SHP77 treated with DMSO at 0.1 percent for 48 hours (cell line): ENCODE measurements at regions not wholly inside any gene's neighbourhood (a gene's known extent, or its start where the extent isn't known, plus 50 kb on each side); places are given as distances from the start of the nearest gene placed in this dataset.

ENCODE experiments used
- DNase-seq: peaks from one replicate; lab custom pipeline; 2025; lab: John Stamatoyannopoulos, UW

DNA sequence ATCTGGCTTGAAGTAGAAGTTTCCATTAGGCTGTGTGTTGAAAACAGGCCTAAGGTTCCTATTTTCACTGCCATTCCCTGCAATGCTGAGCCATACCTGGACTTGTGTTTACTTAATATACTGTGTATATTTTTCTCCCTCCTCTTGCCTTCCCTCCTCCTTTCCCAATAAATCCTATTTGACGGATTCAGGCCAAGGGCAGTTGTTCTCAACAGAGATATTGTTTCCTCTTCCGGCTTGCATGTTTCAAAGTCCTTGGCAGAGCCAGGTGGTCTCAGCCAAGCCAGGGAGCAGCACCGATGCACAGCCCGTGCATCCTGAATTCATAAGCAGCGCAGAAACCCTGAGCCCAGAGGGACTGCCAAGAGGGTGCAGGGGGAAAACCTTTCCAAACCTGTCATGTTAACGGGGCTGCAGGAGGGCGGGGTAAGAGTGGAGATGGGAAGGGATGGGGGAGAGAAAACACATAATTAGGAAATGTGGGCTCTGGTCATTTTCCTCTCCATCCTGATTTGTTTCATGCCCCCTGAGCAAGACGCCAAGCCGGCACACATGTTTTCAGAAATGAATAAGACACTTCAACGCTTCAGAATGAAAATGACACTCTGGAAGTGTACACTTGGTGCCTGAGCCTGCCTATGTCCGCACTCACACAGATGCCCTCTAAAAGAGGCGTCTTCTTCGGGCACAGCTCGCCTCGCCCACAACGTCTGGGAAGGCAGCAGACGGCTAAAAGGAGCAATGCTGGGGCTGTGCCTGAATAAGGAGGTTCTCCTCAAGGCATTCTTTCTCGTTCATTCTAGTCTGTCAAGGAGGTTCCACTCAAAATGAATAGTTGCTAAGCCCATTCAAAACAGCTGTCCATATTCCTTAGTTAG, 149.3 kb upstream of the UBL3 start:
- no peak for DNase-seq

DNA sequence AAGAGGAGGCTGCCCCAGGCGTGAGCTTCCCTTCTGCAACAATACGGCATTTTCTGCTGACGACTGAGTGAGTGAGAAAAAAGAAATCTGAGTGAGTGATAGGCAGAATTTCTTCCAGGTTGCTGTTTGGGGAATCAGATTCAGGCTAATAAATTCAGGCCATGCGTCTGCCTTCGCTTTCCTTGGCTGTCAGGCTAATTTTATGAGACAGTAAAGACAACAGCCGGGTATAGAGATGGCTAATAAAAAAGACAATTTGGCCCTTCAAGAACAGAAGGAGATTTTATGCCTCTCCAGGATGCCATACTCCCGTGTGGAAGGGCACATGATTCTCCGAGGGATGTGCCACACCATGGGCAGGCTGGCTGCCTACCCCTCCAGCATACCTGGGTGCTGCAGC, 145.9 kb upstream of the UBL3 start:
- DNase-seq: no peak

DNA sequence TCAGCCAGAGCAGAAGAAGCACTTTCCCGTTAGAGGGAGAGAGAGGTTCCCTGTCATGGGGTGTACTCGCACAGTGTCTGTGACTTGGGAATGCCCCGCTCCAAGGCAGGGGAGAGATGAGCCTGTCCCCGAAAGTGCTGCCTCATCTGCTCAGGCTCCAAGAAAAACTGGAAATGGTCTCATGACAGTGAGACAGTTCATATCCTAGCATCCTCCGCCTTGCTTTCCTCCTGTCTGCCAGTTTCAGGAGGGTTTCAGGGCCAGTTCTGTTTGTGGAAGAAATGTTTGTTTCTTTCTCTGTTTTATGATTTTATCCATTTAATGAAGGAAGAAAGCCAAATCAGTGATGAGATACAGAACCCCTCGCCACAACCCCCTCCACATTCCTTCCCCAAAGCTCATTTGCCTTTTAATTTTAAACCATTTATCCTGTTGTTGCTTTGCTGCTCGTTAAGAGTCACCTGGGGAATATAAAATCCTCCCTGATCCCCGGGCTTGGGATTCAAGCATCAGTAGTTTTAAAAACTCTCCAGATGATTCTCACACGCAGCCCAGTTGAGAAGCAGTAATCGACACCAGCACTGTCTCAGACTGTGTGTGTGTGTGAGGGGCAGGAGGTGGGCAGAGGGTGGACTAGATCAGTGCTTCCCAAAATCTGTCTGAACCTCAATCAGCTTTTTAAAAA, 144.6 kb upstream of the UBL3 start:
- no peak for DNase-seq

DNA sequence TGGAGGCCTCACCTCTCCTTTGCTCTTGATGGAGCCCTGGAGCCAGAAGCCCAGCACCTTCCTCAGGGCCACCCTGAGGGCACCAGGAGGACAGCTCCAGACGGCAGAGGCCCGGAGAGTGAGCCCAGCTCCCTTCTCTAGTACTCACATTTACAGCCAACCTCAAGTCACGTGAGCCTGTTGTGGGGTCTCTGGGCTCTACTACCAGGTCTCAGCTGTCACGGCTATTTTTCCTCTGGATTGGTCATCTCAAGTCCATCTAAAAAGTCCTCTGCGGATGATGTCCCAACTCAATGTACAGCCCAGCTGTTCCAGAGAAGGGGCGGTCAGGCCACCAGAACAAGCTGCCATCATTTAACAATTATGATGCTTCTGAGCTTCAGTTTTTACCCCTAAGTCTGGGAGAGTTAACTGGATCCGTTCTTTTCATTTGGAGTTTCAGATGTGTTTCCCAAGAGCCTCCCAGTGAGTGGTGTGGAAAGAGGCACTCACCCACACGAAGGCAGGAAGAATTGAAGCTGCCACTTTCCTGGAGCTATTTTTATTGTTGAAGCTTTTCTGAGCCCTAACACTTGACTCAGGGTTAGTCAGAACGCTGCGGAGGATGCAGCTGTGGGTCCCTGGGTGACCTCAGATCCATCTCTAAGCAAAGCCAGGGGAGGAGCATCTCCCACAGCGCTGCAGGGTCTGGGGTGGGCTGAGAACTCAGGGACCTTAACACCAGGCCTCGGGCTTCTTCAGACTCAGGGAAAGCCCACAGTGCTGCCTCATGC, 143.5 kb upstream of the UBL3 start:
- DNase-seq: no peak

DNA sequence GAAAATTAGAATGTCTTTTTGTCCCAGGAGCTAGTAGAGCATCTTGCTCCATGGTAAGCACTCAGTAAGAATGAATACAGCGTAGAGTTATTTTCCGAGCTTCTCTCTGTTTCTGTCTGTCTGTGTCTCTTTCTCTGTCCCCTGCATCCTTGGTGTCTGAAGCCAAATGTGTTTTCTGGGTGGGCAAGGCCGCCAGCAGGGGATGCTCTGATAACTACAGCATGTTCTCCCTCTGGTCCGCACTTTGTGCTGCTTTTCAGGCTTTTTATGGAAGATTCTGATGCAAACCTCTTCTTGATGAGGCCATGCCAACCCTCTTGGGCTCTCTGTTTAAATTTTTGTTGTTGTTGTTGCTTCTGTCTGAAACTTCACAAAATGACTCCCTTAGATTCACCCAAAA, 142.8 kb upstream of the UBL3 start:
- no peak for DNase-seq

DNA sequence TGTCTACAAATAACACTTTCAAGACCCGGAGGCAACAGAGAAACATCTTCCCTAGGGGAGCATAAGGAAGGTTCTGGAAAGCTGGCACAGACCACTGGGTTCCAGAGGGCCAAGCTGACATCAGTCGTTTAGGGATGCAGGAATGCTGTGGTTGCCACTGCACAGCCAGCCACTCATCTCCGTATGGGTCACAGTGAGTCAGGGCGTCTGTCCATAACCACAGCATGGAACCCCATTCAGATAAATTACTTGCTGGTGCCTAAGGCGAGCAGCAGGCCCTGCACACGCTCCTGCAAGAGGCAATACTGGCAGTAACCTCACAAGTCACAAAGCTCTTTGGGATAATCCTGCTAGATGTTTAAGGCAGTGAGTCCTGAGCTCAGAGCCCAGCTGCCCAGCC, 140.9 kb upstream of the UBL3 start:
- DNase-seq: no peak

DNA sequence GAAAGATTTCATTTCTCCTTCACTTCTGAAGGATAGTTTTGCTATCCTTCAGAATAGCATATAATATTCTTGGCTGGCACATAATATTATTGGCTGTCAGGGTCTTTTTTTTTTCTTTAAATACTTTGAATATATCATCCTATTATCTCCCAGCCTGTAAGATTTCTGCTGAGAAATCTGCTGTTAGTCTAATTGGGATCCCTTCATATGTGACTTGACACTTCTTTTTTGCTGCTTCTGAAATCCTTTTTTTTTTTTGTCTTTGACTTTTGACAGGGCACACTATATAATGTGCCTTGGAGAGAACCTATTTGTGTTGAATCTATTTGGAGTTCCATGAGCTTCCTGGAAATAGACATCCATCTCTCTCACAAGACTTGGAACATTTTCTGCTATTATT, 136.9 kb upstream of the UBL3 start:
- no peak for DNase-seq

DNA sequence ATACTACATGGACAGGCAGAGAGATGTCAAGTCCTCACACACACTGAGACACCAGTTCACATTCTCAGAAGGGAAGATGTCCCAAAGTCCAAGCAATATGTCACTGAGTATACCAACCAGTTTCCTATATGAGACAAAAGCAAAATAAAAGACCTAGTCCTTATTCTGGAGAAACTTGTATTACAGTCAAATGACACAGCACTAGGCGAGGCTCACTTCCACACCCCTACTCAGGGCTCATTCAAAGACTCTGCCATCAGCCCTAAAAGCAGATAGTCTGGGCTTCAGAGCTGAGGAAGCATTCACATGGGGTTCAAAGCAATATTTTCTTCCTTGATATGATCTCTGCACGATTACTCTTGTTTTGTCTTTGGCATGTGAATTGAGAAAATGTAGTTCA, 129.9 kb upstream of the UBL3 start:
- no peak for DNase-seq

DNA sequence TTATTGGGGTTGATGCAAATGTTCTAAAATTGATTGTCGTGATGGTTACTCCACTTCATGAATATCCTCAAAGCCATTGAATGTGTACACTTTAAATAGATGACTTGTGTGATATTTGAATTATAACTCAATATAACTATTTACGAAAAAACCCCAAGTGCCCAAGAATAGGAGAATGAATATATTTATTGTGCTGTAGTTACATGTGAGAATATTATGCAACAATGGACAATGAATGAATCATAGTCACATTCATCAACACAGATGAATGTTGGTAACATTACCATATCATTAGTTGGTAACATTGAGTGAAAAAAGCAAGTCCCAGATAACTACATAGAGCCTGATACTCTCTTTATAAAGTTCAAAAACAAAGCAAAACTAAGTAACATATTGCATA, 127.8 kb upstream of the UBL3 start:
- no peak for DNase-seq

DNA sequence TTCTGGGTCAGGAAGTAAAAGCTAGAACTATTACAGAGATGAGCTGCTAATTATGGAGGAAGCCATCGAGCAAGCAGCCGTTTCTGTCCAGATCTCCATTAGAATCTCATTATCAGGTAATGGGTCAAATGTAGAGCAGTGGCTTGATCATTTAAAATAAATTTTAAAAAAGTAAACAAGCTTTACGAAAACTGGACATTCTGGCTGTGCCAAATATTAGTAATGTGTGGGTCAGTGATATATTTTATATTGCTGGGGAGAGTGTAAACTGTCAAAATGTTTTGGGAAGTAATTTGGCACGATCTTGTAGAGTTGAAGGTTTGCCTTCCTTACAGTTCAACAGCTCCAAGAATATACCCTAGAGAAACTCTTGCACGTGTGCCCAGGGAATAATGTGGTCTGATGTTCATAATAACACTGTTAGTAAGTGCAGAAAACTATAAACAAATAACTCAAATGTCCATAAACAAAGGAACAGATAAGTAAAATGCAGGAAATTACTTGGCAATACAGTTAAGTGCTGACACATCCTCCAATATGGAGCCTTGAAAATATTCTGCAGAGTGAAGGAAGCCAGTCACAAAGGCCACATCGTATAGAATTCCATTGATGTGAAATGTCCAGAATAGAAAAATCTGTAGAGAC, 127.2 kb upstream of the UBL3 start:
- no peak for DNase-seq

DNA sequence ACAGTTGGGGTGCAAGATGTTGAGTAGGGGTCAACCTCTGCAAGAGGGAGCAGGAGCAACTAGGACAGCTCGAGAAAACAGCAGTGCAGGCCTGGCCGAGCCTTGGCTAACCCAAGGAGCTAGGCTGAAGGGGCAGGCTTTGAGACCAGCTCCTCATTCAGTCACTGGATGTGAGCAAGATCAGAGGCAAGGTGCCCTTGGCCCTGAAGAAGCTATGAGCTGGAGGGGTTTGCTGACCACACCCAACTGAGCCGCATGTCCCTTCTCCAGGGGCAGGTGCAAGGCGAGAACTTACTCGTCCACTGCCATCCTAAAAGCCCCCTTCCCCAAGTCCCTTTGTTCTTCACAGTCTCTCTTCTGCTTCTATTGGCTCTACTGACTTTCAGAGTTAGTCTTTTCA, 126.1 kb upstream of the UBL3 start:
- no peak for DNase-seq

DNA sequence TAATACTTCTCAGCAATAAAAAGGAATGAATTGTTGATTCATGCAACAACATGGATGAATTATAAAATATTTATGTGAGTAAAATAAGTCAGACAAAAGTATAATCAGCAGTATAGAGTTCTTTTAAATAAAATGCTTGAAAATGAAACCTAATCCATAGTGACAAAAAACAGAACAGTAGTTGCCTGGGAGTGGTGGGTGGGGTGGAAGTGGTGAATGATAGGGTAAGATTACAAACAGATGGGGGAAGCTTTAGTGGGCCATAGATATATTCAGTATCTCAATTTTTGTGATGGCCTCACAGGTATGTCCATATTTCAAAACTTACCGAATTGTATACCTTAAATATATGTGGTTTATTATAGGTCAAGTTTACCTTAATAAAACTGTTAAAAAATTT, 124.9 kb upstream of the UBL3 start:
- DNase-seq: no peak

DNA sequence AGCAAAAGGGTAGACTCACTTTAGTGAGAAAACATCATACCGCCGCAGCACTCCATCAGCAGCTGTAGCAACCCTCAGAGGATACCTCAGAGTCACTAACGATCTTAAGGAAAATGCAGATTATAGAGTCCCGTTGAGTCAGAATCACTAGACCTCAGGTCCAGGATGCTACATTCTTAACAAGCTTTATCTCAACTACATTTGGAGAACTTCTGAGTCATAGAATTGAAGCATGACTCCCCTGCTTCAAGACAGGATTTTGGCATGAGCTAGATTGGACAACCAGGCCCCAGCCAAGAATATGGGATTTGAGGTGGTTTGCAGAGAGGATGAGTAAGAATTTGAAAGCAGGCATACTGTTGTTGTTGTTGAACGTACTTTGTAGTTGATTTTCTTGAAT, 118.9 kb upstream of the UBL3 start:
- no peak for DNase-seq

DNA sequence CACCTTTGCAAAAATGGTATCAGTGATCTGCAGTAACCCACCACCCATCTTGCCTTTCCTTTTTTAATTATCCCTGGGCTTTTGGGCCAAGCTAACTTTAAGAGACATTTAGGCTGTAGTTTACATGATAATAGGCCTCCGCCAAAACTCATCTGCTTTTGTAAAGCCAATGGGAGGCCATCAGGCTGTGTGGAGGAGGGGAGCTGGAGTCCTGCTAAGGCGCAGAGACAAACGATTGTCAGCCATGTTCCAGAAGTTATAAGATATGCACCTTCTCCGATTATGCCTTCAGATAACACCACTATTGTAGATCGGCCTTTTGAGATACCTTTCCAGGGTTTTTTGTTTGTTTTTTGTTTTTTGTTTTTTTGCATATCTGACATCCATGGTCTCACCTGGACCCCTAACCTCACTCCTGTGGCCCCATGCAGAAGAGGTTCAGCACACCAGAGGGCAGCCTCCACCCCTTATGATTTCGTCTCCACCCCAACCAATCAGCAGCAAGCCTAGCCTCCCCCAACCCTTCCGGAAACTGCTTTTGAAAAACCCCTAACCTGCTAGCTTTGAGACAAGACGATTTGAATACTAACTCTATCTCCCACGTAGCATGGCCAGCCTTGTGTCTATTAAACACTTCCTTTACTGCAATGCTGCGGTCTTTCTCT, 113.9 kb upstream of the UBL3 start:
- DNase-seq: no peak

DNA sequence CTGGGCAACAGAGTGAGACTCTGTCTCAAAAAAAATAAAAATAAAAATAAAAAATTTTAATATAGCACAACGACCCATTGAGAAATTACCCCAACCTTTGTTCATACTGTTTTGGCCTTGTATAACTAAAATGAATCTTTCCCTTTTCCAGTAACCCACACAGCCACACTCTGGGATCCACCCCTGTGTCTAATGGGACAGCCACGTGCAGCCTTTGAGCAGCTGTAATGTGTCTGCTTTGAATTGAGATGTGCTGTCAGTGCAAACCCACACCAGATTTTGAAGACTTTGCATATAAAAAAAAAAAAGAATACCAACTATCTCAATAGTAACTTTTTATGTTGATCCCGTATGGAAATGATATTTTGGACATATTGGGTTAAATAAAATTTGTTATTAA, 112.7 kb upstream of the UBL3 start:
- DNase-seq: no peak

DNA sequence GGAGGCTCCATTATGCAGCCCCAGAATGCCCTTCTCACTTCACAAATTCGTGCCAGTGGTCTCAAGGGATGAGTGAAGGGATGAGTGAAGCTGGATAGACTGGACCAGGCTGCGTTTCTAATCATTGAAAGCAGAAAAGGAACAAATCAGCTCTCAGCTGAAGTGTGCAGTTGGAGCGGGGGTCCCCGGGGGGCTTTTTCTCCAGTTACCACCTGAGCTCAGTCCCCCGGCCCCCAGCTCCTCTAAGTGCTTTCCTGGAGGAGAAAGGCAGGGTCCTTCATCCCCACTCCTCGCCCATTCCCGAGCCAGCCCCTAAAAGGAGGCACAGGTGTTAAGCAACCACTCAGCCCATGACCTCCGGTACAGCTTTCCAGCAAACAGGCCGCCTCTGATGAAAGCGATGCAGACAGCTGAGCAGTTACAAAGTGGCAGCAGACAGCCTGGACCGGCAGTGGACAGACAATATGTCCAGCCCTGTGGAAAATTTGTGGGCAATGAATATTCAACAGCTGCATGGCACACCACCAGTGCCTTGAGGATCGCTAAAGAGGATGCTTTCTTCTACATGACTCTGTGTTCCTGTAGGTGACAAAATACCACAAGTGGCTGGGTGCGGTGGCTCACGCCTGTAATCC, 110.7 kb upstream of the UBL3 start:
- no peak for DNase-seq

DNA sequence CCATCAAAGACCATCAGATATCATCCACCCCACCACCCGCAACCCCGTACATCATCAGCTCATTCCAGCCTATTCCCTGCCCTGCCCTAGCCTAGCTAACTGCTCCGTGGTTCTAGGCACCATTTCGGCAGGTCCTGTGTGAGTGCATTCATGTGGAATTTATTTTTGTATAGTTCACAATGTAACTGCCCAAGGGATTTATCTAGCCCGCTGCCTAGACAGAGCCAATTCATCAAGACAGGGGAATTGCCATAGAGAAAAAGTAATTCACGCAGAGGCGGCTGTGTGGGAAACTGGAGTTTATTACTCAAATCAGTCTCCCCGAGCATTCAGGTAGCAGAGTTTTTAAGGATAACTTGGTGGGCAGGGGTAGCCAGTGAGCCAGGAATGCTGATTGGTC, 109.2 kb upstream of the UBL3 start:
- DNase-seq: no peak

DNA sequence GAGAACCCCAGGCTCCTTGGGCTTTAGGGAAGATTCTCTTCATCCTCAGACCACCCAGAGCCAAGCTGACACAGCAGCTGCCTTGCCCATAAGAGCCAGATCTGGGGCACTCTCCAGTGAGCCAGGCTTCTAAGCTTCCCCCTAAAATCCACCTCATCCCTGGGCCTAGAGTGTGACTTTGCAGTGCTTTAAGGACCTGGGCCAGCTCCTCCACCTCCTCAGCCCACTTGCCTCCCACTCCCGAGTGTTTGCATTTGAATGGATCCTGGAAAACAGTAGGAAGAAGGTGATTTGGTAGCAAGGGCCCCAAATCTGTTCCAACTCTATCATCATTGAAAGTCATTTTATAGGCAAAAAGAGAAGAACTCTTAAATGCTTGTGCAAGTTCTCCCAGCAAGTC, 108.7 kb upstream of the UBL3 start:
- no peak for DNase-seq

DNA sequence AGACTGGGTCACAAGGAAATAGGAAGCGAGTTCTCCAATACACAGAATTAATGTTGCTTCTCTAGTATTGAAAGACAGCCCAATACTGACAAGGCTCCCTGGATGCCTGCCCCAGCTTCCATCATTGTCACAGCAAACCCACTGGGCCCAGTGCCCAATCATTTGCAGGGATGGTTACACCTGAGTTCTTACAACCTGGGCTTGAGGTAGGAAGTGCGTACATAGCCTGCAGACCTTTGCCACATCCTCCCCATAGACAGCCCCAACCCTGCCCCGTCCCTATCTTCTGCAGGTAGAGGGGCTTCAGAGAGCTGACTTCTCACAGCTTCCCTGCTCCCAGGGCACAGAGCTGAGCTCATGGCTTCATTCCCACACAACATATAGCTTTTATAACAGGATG, 108.1 kb upstream of the UBL3 start:
- DNase-seq: no peak

DNA sequence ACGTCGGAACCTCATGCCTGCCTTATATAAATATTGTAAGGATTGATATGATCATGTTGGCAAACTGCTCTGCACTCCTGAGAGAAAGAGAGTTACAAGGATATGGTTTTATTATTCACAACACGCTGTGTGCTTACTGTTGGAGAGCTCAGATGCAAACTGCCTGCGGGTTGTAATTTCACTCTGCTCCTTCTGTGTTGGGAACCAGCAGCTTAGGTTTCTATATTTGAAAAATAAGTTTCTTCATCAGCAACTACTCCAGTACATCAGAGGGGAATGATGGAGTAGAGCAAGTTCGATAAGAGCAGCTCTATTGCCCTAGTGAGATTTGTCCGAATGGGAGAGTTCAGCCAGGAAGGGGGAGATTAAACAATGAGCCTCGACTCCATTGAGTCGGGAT, 106.9 kb upstream of the UBL3 start:
- no peak for DNase-seq

DNA sequence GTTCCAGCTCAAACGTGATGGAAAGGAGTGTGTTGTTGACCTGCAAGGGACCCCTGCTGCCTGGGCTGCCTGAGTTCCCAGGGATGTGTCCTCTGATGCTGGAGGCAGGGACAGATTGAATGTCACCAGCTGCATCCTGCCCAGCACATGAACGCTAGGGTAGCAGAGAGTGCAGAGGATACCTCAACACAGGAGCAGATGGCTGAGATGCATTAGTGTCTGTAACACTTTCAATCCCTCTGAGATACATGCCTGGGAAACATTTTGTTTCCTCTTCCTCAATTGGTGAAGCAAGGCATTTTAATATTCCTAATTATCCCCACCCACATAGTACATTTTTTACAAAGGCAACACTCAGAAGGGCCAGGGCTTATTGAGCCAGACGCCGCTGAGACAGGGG, 106.4 kb upstream of the UBL3 start:
- DNase-seq: no peak
